ENCODE measurements at regions not wholly inside any gene's neighbourhood (a gene's known extent, or its start where the extent isn't known, plus 50 kb on each side); places are given as distances from the start of the nearest gene placed in this dataset.

DNA sequence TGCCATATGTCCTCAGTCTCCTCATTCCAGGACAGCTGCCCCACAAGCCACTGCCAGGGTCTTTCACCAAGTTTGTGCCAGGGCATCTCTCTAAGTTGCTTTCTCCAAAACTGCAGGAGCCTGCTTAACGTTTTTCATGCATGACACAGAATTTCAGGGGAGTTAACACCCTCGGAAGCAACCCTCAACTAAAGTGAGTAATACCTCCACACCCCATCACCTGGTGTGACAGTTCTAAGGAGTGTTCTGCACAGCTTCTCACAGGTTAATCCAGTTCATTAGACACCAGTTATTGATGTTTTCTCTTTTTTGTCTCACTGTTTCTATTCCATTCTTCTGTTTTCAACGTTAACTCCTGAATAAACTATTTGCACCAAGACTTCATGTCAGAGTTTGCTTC lies 115.0 kb downstream of the BACH1 start:
- TF ChIP-seq EZH2phosphoT487 (IDR thresholded peaks at IDR 0.05; ENCODE audit: insufficient read depth, low read depth), result no peak
- no peak for TF ChIP-seq EZH2 (IDR thresholded peaks at IDR 0.05; ENCODE audit: insufficient read depth, poor library complexity, severe bottlenecking)

Measured in GM23248 (cell line).